K562 (cell line): ENCODE measurements at regions not wholly inside any gene's neighbourhood (a gene's known extent, or its start where the extent isn't known, plus 50 kb on each side); places are given as distances from the start of the nearest gene placed in this dataset.
A peak's percentile ranks its signal among the peaks of the same experiment; 100 is the strongest.

ENCODE experiments used
- ARHGAP35 ChIP-seq: fragments of 450-650 bp; IDR thresholded peaks from 2 replicates; pipeline ENCODE4 v1.6.1; 2018; ENCODE audit not compliant: partially characterized antibody
- BACH1 ChIP-seq: fragments of 200-800 bp; sonication (Bioruptor generic); IDR thresholded peaks from 2 replicates; pipeline ENCODE4 v1.6.1; 2016; ENCODE audit warnings: missing genetic modification characterization, missing compliant biosample characterization
- ETS1 ChIP-seq: conservative IDR thresholded peaks from 2 replicates; pipeline ENCODE4 v1.6.1; 2011; ENCODE audit warnings: low read depth, mild to moderate bottlenecking, low read length; ENCODE audit not compliant: control insufficient read depth
- ETV1 ChIP-seq: fragments of 450-650 bp; conservative IDR thresholded peaks from 2 replicates; pipeline ENCODE4 v1.6.1; 2016; ENCODE audit warnings: missing genetic modification characterization, control low read depth, low read depth, missing compliant biosample characterization
- FOXK1 ChIP-seq: sonication (generic); formaldehyde crosslinking; IDR thresholded peaks from 2 replicates; pipeline ENCODE4 v1.8.0; 2022; ENCODE audit warnings: missing genetic modification reagents, mild to moderate bottlenecking, borderline replicate concordance
- HCFC1 ChIP-seq: IDR thresholded peaks from 2 replicates; pipeline ENCODE4 v1.6.1; 2012; ENCODE audit warnings: low read depth, low read length, improper control_type of control experiment
- HNRNPK ChIP-seq: fragments of 200-400 bp; formaldehyde crosslinking; IDR thresholded peaks from one replicate; pipeline ENCODE4 v1.6.1; 2018; ENCODE audit warnings: mild to moderate bottlenecking, low read depth, low read length; ENCODE audit not compliant: poor library complexity, severe bottlenecking
- MNT ChIP-seq, 2 experiments: fragments of 450-650 bp; conservative IDR thresholded peaks; 2 replicates each; pipeline ENCODE4 v1.6.1; 2017; ENCODE audit warnings: mild to moderate bottlenecking in 2 of 2, moderate library complexity in 2 of 2
- NCOA2 ChIP-seq, 2 experiments: fragments of 450-650 bp; IDR thresholded peaks; 2 replicates each; pipeline ENCODE4 v1.6.1; 2018; ENCODE audit warnings: mild to moderate bottlenecking in 2 of 2, moderate library complexity in 1 of 2; ENCODE audit not compliant: partially characterized antibody in 2 of 2
- NFIX ChIP-seq: fragments of 250-450 bp; sonication (Bioruptor Pico); IDR thresholded peaks from 2 replicates; pipeline ENCODE4 v1.4.0; 2020; ENCODE audit warnings: low read depth, mild to moderate bottlenecking, moderate library complexity
- RBM34 ChIP-seq: fragments of 200-400 bp; formaldehyde crosslinking; IDR thresholded peaks from 2 replicates; pipeline ENCODE4 v1.6.1; 2018; ENCODE audit warnings: low read length, borderline replicate concordance; ENCODE audit not compliant: insufficient read depth
- SMAD4 ChIP-seq: fragments of 250-450 bp; sonication (Bioruptor Pico); conservative IDR thresholded peaks from 2 replicates; pipeline ENCODE4 v1.8.0; 2021; ENCODE audit warnings: inconsistent platforms, mild to moderate bottlenecking, moderate library complexity
- SOX6 ChIP-seq: fragments of 450-650 bp; IDR thresholded peaks from 2 replicates; pipeline ENCODE4 v1.6.1; 2014; ENCODE audit warnings: mild to moderate bottlenecking
- SRF ChIP-seq, 2 experiments: fragments of 250-450, 450-650 bp in 1 of 2; sonication (Bioruptor Pico) in 1 of 2; sonication (generic) in 1 of 2; formaldehyde crosslinking; IDR thresholded peaks; 2 replicates each; pipeline versions ENCODE4 v1.5.0 to v1.5.1; 2020 to 2022; ENCODE audit warnings: mild to moderate bottlenecking in 1 of 2, missing genetic modification reagents in 1 of 2
- SRSF9 ChIP-seq: fragments of 200-400 bp; formaldehyde crosslinking; IDR thresholded peaks from 2 replicates; pipeline ENCODE4 v1.6.1; 2017; ENCODE audit warnings: low read depth, low read length, borderline replicate concordance
- TAF1 ChIP-seq: IDR thresholded peaks from 2 replicates; pipeline ENCODE4 v1.6.1; 2011; ENCODE audit warnings: mild to moderate bottlenecking, low read length, moderate library complexity; ENCODE audit not compliant: insufficient read depth, control insufficient read depth, severe bottlenecking; ENCODE audit errors: extremely low read depth
- U2AF2 ChIP-seq: fragments of 200-400 bp; formaldehyde crosslinking; optimal IDR thresholded peaks from 2 replicates; pipeline ENCODE3; 2017; ENCODE audit warnings: low read depth, mild to moderate bottlenecking, low read length
- ZNF518B ChIP-seq: fragments of 250-450 bp; sonication (Bioruptor Pico); IDR thresholded peaks from 2 replicates; pipeline ENCODE4 v1.5.0; 2021; ENCODE audit warnings: mild to moderate bottlenecking, moderate library complexity
- TF ChIP-seq, protein P1 (sequence below): sonication (generic); IDR thresholded peaks from 2 replicates; pipeline ENCODE4 v1.6.1; 2016
- TF ChIP-seq, protein P2 (sequence below): fragments of 450-650 bp; IDR thresholded peaks from one replicate; pipeline ENCODE4 v1.6.1; 2018; ENCODE audit warnings: mild to moderate bottlenecking, moderate library complexity; ENCODE audit not compliant: partially characterized antibody

DNA sequence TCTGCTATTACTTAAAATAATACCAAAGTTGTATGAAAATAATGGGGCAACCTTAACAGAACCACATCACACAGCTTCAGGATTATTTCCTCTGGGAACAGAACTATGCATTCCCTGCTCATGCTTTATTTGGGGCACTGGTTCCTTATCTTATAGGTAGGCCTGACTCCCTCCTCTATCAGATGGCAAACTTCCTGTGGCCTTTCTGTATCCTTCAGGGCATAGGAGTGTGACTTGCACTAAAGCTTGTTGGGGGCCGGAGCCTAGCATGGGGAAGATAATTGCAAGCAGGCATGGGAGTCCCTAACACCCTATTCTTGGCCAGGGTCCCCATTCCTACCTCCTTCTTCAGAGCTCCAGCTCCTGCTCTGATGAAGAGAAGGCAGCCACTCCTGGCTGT, 167.2 kb upstream of the SERTAD2 start (continued):
- TF ChIP-seq ARHGAP35: no peak
- TF ChIP-seq HNRNPK: no peak
- TF ChIP-seq ETS1: no peak
- TF ChIP-seq MNT (conservative IDR thresholded peaks at IDR 0.05): no peak
- TF ChIP-seq SOX6: peak; percentile 35; the same call in 1 of the 2 replicates
- TF ChIP-seq RBM34: no peak
- TF ChIP-seq TAF1: no peak
- TF ChIP-seq NCOA2 (IDR thresholded peaks at IDR 0.05; ENCODE audit: partially characterized antibody in 2 of 2): no peak
- peak; percentile 27 for TF ChIP-seq SMAD4 (CRISPR knock-in tag)
- peak; percentile 79 for TF ChIP-seq ETV1 (tag)
- TF ChIP-seq, protein P1, sequence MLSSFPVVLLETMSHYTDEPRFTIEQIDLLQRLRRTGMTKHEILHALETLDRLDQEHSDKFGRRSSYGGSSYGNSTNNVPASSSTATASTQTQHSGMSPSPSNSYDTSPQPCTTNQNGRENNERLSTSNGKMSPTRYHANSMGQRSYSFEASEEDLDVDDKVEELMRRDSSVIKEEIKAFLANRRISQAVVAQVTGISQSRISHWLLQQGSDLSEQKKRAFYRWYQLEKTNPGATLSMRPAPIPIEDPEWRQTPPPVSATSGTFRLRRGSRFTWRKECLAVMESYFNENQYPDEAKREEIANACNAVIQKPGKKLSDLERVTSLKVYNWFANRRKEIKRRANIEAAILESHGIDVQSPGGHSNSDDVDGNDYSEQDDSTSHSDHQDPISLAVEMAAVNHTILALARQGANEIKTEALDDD: no peak
- no peak for TF ChIP-seq NFIX
- no peak for TF ChIP-seq ZNF518B
- no peak for TF ChIP-seq U2AF2
- no peak for TF ChIP-seq HCFC1
- no peak for TF ChIP-seq FOXK1 (CRISPR knock-in tag)
- TF ChIP-seq, protein P2, sequence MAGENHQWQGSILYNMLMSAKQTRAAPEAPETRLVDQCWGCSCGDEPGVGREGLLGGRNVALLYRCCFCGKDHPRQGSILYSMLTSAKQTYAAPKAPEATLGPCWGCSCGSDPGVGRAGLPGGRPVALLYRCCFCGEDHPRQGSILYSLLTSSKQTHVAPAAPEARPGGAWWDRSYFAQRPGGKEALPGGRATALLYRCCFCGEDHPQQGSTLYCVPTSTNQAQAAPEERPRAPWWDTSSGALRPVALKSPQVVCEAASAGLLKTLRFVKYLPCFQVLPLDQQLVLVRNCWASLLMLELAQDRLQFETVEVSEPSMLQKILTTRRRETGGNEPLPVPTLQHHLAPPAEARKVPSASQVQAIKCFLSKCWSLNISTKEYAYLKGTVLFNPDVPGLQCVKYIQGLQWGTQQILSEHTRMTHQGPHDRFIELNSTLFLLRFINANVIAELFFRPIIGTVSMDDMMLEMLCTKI: no peak
- no peak for TF ChIP-seq SRF (CRISPR knock-in tag; IDR thresholded peaks at IDR 0.05)
- no peak for TF ChIP-seq SRSF9
- no peak for TF ChIP-seq BACH1
